GM23248 (cell line): ENCODE measurements at regions not wholly inside any gene's neighbourhood (a gene's known extent, or its start where the extent isn't known, plus 50 kb on each side); places are given as distances from the start of the nearest gene placed in this dataset.

ENCODE experiments used
- EZH2 ChIP-seq: fragments of 200-600 bp; sonication (generic); IDR thresholded peaks from 2 replicates; pipeline ENCODE4 v1.6.1; 2018; ENCODE audit warnings: antibody characterized with exemption, mild to moderate bottlenecking; ENCODE audit not compliant: insufficient read depth, poor library complexity, severe bottlenecking
- EZH2phosphoT487 ChIP-seq: fragments of 200-600 bp; sonication (generic); IDR thresholded peaks from 2 replicates; pipeline ENCODE4 v1.6.1; 2018; ENCODE audit warnings: antibody characterized with exemption, moderate library complexity, mild to moderate bottlenecking, low read depth; ENCODE audit not compliant: insufficient read depth

GRCh38 chr6:86474081-86474480 is 463.2 kb upstream of the HTR1E start:
- TF ChIP-seq EZH2phosphoT487 (no peak), EZH2 (no peak)
